PC-3 (cell line): ENCODE measurements at regions not wholly inside any gene's neighbourhood (a gene's known extent, or its start where the extent isn't known, plus 50 kb on each side); places are given as distances from the start of the nearest gene placed in this dataset.

Experiments
- CTCF ChIP-seq: fragments of 300-600 bp; sonication (generic); conservative IDR thresholded peaks from 2 replicates; pipeline ENCODE4 v1.5.1; 2017; ENCODE audit warnings: antibody characterized with exemption, low read depth, mild to moderate bottlenecking, low read length
- EZH2 ChIP-seq: fragments of 300-600 bp; sonication (generic); IDR thresholded peaks from one replicate; pipeline ENCODE4 v1.6.1; 2017; ENCODE audit warnings: antibody characterized with exemption, mild to moderate bottlenecking, low read length; ENCODE audit not compliant: unreplicated experiment
- EZH2phosphoT487 ChIP-seq: fragments of 300-600 bp; sonication (generic); IDR thresholded peaks from 2 replicates; pipeline ENCODE4 v1.6.1; 2018; ENCODE audit warnings: mild to moderate bottlenecking, antibody characterized with exemption, low read length, borderline replicate concordance

- TF ChIP-seq CTCF: no peak
- no peak for TF ChIP-seq EZH2
- TF ChIP-seq EZH2phosphoT487: no peak
Observed at GRCh38 chr17:27944546-27945332, 51.6 kb upstream of the LYRM9 start.
